LNCAP (cell line): ENCODE measurements at regions not wholly inside any gene's neighbourhood (a gene's known extent, or its start where the extent isn't known, plus 50 kb on each side); places are given as distances from the start of the nearest gene placed in this dataset.

Source experiments
- CTCF ChIP-seq: fragments of 450-650 bp; IDR thresholded peaks from 2 replicates; pipeline ENCODE4 v1.5.1; 2017; ENCODE audit warnings: mild to moderate bottlenecking

- TF ChIP-seq CTCF, result no peak
These were observed 283.3 kb downstream of the EIPR1 start for GRCh38 chr2:3094318-3094717.

GRCh38 chr2:3091696-3092095 is 285.9 kb downstream of the EIPR1 start:
- TF ChIP-seq CTCF, result no peak

GRCh38 chr2:3082705-3083104 is 294.9 kb downstream of the EIPR1 start:
- no peak for TF ChIP-seq CTCF

GRCh38 chr2:3079959-3080948 is 297.4 kb downstream of the EIPR1 start:
- no peak for TF ChIP-seq CTCF

- no peak for TF ChIP-seq CTCF
These were observed 298.2 kb downstream of the EIPR1 start for GRCh38 chr2:3079466-3079865.

- TF ChIP-seq CTCF, result no peak
These were observed 298.9 kb downstream of the EIPR1 start for GRCh38 chr2:3078684-3079083.

- no peak for TF ChIP-seq CTCF
These were observed 300.6 kb downstream of the EIPR1 start for GRCh38 chr2:3076848-3077642.
